ENCODE measurements at regions not wholly inside any gene's neighbourhood (a gene's known extent, or its start where the extent isn't known, plus 50 kb on each side); places are given as distances from the start of the nearest gene placed in this dataset.

DNA sequence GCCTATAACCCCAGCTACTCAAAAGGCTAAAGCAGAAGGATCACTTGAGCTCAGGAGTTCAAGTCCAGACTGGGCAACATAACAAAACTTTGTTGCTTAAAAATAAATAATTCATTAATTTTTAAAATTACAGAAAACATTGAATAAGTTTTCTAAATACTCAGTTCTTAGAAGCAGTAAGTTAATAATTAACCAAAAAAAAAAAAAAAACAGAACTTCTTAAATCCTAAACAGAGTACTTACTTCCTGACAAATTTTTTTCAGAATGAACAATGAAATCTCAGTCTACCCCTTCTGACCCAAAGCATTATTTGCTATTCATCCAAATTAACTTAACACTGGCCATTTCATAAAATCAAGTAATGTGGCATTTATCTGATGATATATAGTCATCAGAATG, 65.4 kb upstream of the ARHGAP32 start:
- H3K9me1 ChIP-seq (ENCODE audit: insufficient read depth, low read length), result no peaks in the 10 kb centered on the region
- no peaks in the 10 kb centered on the region for H3K9me3 ChIP-seq (ENCODE audit: control insufficient read depth, insufficient read depth, low read length)
- no peak overlapping the region for H3K27ac ChIP-seq (ENCODE audit: insufficient read depth, low read length)
- no peak overlapping the region for H3K18ac ChIP-seq (ENCODE audit: low read depth, low read length)
- H2AFZ ChIP-seq (replicated peaks; ENCODE audit: low read length, poor library complexity), result no peak overlapping the region
- no peak overlapping the region for H4K8ac ChIP-seq (ENCODE audit: low read depth in 2 of 2, low read length in 2 of 2)
- H3K4me3 ChIP-seq (ENCODE audit: insufficient read depth, low read depth, low read length), result no peak overlapping the region
- H2BK120ac ChIP-seq (ENCODE audit: low read depth, low read length), result no peak overlapping the region
- ATAC-seq (ENCODE audit: low read depth) (no peak), DNase-seq (no peak)
- BruUV-seq (replicated peaks), result no TSS peak
- H3K23ac ChIP-seq (ENCODE audit: low read depth, low read length), result no peak overlapping the region
- ChIA-PET POLR2A (ENCODE audit: unreplicated experiment) (no interaction called here), CTCF (no interaction called here)
- no peak overlapping the region for H4K91ac ChIP-seq (ENCODE audit: insufficient read depth, low read depth, low read length)
- H3K9ac ChIP-seq (ENCODE audit: low read depth, low read length), result no peak overlapping the region
- no peak overlapping the region for H3K56ac ChIP-seq (ENCODE audit: extremely low read depth, insufficient read depth, low read length)
- no peak overlapping the region for H3K4ac ChIP-seq (ENCODE audit: low read depth, low read length)
- TF ChIP-seq MAZ (IDR thresholded peaks at IDR 0.05; ENCODE audit: borderline replicate concordance, low read depth, low read length) (no peak), NFE2L2 (IDR thresholded peaks at IDR 0.05; ENCODE audit: low read depth, low read length) (no peak), SMC3 (IDR thresholded peaks at IDR 0.05; ENCODE audit: low read depth, low read length) (no peak), CHD1 (IDR thresholded peaks at IDR 0.05; ENCODE audit: low read depth, low read length) (no peak), RFX5 (IDR thresholded peaks at IDR 0.05; ENCODE audit: low read depth, low read length) (no peak), MXI1 (IDR thresholded peaks at IDR 0.05; ENCODE audit: borderline replicate concordance, low read depth, low read length) (no peak), RCOR1 (IDR thresholded peaks at IDR 0.05; ENCODE audit: insufficient replicate concordance, low read length) (no peak), POLR2A (IDR thresholded peaks at IDR 0.05; ENCODE audit: low read depth, low read length) (no peak), BHLHE40 (IDR thresholded peaks at IDR 0.05; ENCODE audit: low read depth, low read length) (no peak), CEBPB (IDR thresholded peaks at IDR 0.05; ENCODE audit: low read depth, low read length) (no peak), RAD21 (IDR thresholded peaks at IDR 0.05; ENCODE audit: low read length) (no peak)
- TF ChIP-seq, protein P1, sequence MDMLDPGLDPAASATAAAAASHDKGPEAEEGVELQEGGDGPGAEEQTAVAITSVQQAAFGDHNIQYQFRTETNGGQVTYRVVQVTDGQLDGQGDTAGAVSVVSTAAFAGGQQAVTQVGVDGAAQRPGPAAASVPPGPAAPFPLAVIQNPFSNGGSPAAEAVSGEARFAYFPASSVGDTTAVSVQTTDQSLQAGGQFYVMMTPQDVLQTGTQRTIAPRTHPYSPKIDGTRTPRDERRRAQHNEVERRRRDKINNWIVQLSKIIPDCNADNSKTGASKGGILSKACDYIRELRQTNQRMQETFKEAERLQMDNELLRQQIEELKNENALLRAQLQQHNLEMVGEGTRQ (IDR thresholded peaks at IDR 0.05; ENCODE audit: low read depth, low read length), result no peak
- TF ChIP-seq, protein P2, sequence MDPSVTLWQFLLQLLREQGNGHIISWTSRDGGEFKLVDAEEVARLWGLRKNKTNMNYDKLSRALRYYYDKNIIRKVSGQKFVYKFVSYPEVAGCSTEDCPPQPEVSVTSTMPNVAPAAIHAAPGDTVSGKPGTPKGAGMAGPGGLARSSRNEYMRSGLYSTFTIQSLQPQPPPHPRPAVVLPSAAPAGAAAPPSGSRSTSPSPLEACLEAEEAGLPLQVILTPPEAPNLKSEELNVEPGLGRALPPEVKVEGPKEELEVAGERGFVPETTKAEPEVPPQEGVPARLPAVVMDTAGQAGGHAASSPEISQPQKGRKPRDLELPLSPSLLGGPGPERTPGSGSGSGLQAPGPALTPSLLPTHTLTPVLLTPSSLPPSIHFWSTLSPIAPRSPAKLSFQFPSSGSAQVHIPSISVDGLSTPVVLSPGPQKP (IDR thresholded peaks at IDR 0.05; ENCODE audit: borderline replicate concordance, low read depth, low read length), result no peak
- TF ChIP-seq, protein P3, sequence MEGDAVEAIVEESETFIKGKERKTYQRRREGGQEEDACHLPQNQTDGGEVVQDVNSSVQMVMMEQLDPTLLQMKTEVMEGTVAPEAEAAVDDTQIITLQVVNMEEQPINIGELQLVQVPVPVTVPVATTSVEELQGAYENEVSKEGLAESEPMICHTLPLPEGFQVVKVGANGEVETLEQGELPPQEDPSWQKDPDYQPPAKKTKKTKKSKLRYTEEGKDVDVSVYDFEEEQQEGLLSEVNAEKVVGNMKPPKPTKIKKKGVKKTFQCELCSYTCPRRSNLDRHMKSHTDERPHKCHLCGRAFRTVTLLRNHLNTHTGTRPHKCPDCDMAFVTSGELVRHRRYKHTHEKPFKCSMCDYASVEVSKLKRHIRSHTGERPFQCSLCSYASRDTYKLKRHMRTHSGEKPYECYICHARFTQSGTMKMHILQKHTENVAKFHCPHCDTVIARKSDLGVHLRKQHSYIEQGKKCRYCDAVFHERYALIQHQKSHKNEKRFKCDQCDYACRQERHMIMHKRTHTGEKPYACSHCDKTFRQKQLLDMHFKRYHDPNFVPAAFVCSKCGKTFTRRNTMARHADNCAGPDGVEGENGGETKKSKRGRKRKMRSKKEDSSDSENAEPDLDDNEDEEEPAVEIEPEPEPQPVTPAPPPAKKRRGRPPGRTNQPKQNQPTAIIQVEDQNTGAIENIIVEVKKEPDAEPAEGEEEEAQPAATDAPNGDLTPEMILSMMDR (conservative IDR thresholded peaks at IDR 0.05; ENCODE audit: low read depth, low read length), result no peak
- H4K5ac ChIP-seq (ENCODE audit: low read depth, low read length), result no peak overlapping the region
- no peaks in the 10 kb centered on the region for H3K27me3 ChIP-seq (ENCODE audit: control insufficient read depth, insufficient read depth, low read length)
- peaks cover 5 to 10% of the 10 kb centered on the region in 2 experiments; a peak in 3 of 4 replicates for H3K79me1 ChIP-seq (ENCODE audit: low read depth in 1 of 2, low read length in 2 of 2)
- no peak overlapping the region for H2BK5ac ChIP-seq (ENCODE audit: low read depth, low read length, poor library complexity, severe bottlenecking)
- intact Hi-C loops (cut with micrococcal nuclease), result no loop called here
- no peak overlapping the region for H2BK15ac ChIP-seq (ENCODE audit: low read depth, low read length)
- H3K14ac ChIP-seq (replicated peaks; ENCODE audit: low read depth, low read length), result no peak overlapping the region
- in situ Hi-C loops (cut with MboI; ENCODE audit: low sequenced_read_pairs), result no loop called here
- dilution Hi-C loops (cut with HindIII; ENCODE audit: low sequenced_read_pairs, unreplicated experiment), result no loop called here
- no peaks in the 10 kb centered on the region for H3K36me3 ChIP-seq (ENCODE audit: control insufficient read depth, insufficient read depth, low read length)
- H3K4me1 ChIP-seq (ENCODE audit: control insufficient read depth, insufficient read depth, low read length), result peaks cover 2% of the 10 kb centered on the region; the same call in 1 of the 2 replicates
- no peaks in the 10 kb centered on the region for H4K20me1 ChIP-seq (ENCODE audit: insufficient read depth, low read length)
- H2AK5ac ChIP-seq (ENCODE audit: low read depth, low read length), result no peak overlapping the region
- no peak overlapping the region for H2AK9ac ChIP-seq (replicated peaks; ENCODE audit: low read depth, low read length, poor library complexity)
- H3K4me2 ChIP-seq (ENCODE audit: low read depth, low read length), result no peak overlapping the region
- H2BK20ac ChIP-seq (ENCODE audit: low read depth, low read length), result no peak overlapping the region
